HepG2 (cell line): ENCODE measurements at regions not wholly inside any gene's neighbourhood (a gene's known extent, or its start where the extent isn't known, plus 50 kb on each side); places are given as distances from the start of the nearest gene placed in this dataset.
"Not testable (repeated sequence)": the region's sequence is repeated elsewhere in the genome, so short reads cannot be mapped to it uniquely, and the experiment has no call there.

Source experiments
- DPF2 ChIP-seq: sonication (generic); formaldehyde crosslinking; IDR thresholded peaks from 2 replicates; pipeline ENCODE4 v1.4.0; 2020; ENCODE audit warnings: mild to moderate bottlenecking, low read depth, missing genetic modification reagents, borderline replicate concordance
- EP300 ChIP-seq, 3 experiments: sonication (generic) in 1 of 3; formaldehyde crosslinking in 1 of 3; IDR thresholded peaks; 2 replicates each; pipeline versions ENCODE4 v1.5.1 to v1.6.1; 2011 to 2020; ENCODE audit warnings: low read depth in 2 of 3, low read length in 2 of 3, borderline replicate concordance in 1 of 3, improper control_type of control experiment in 1 of 3, mild to moderate bottlenecking in 1 of 3, missing genetic modification reagents in 1 of 3, moderate library complexity in 1 of 3
- MZF1 ChIP-seq: sonication (generic); formaldehyde crosslinking; IDR thresholded peaks from 2 replicates; pipeline ENCODE4 v1.8.1; 2023; ENCODE audit warnings: mild to moderate bottlenecking, missing genetic modification reagents, borderline replicate concordance
- NFIC ChIP-seq: IDR thresholded peaks from 2 replicates; pipeline ENCODE4 v1.6.1; 2012; ENCODE audit warnings: mild to moderate bottlenecking, low read length, inconsistent platforms
- POLR2AphosphoS5 ChIP-seq: IDR thresholded peaks from 2 replicates; pipeline ENCODE4 v1.6.1; 2012; ENCODE audit warnings: low read depth, low read length
- U2AF2 ChIP-seq: fragments of 200-400 bp; formaldehyde crosslinking; IDR thresholded peaks from 2 replicates; pipeline ENCODE4 v1.6.1; 2017; ENCODE audit warnings: low read depth, mild to moderate bottlenecking, low read length
- ZNF274 ChIP-seq: sonication (generic); formaldehyde crosslinking; IDR thresholded peaks from 2 replicates; pipeline ENCODE4 v1.5.1; 2020; ENCODE audit warnings: mild to moderate bottlenecking, missing genetic modification reagents
- ZNF724P ChIP-seq: sonication (generic); formaldehyde crosslinking; IDR thresholded peaks from 2 replicates; pipeline ENCODE4 v1.8.0; 2022; ENCODE audit warnings: missing genetic modification reagents, borderline replicate concordance
- ZNF75D ChIP-seq: sonication (generic); formaldehyde crosslinking; IDR thresholded peaks from 2 replicates; pipeline ENCODE4 v1.8.1; 2023; ENCODE audit warnings: missing genetic modification reagents, mild to moderate bottlenecking, borderline replicate concordance
- TF ChIP-seq, protein P1 (sequence below): IDR thresholded peaks from 2 replicates; pipeline ENCODE4 v1.6.1; 2016; ENCODE audit warnings: low read depth, control low read depth
- TF ChIP-seq, protein P2 (sequence below): sonication (generic); formaldehyde crosslinking; IDR thresholded peaks from 2 replicates; pipeline ENCODE4 v1.5.0; 2020; ENCODE audit warnings: mild to moderate bottlenecking, missing genetic modification reagents, moderate library complexity

DNA sequence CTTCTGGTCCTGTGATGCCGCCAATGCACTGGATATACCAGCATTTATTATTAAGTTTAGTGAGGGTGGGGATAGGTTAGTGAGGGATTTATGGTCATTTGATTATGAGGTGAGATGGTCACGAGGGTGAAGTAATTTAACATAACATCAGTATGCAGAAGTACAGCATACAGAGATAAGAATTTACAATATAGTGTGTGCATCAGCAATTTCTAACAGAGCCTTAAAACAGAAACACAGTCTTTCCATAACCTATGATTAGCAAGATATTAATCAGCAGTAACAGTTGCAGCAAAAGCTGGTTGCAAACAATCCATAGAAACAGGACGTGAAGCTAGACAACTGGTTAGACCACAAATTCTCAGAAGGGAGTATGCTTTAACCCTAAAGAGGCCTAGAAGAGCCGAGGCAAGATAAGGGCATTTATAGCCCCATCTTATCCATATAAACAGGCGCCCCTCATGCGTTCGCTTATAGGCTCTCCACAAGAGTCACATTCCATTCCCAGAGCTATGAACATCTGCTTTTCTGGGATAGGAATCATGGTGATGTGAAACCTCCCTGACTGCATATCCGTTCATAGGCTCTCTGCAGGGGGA is 139.8 kb downstream of the OR13A1 start:
- TF ChIP-seq, protein P1, sequence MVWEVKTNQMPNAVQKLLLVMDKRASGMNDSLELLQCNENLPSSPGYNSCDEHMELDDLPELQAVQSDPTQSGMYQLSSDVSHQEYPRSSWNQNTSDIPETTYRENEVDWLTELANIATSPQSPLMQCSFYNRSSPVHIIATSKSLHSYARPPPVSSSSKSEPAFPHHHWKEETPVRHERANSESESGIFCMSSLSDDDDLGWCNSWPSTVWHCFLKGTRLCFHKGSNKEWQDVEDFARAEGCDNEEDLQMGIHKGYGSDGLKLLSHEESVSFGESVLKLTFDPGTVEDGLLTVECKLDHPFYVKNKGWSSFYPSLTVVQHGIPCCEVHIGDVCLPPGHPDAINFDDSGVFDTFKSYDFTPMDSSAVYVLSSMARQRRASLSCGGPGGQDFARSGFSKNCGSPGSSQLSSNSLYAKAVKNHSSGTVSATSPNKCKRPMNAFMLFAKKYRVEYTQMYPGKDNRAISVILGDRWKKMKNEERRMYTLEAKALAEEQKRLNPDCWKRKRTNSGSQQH (CRISPR knock-in tag), result not testable (repeated sequence)
- not testable (repeated sequence) for TF ChIP-seq POLR2AphosphoS5; ZNF724P (CRISPR knock-in tag); U2AF2; DPF2 (CRISPR knock-in tag); ZNF274 (CRISPR knock-in tag); ZNF75D (CRISPR knock-in tag); MZF1; EP300 (IDR thresholded peaks at IDR 0.05; ENCODE audit: low read depth in 2 of 2, low read length in 2 of 2); EP300 (CRISPR knock-in tag; IDR thresholded peaks at IDR 0.05; ENCODE audit: borderline replicate concordance); NFIC
- TF ChIP-seq, protein P2, sequence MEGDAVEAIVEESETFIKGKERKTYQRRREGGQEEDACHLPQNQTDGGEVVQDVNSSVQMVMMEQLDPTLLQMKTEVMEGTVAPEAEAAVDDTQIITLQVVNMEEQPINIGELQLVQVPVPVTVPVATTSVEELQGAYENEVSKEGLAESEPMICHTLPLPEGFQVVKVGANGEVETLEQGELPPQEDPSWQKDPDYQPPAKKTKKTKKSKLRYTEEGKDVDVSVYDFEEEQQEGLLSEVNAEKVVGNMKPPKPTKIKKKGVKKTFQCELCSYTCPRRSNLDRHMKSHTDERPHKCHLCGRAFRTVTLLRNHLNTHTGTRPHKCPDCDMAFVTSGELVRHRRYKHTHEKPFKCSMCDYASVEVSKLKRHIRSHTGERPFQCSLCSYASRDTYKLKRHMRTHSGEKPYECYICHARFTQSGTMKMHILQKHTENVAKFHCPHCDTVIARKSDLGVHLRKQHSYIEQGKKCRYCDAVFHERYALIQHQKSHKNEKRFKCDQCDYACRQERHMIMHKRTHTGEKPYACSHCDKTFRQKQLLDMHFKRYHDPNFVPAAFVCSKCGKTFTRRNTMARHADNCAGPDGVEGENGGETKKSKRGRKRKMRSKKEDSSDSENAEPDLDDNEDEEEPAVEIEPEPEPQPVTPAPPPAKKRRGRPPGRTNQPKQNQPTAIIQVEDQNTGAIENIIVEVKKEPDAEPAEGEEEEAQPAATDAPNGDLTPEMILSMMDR (CRISPR knock-in tag), result not testable (repeated sequence)
